ENCODE measurements at regions not wholly inside any gene's neighbourhood (a gene's known extent, or its start where the extent isn't known, plus 50 kb on each side); places are given as distances from the start of the nearest gene placed in this dataset.

DNA sequence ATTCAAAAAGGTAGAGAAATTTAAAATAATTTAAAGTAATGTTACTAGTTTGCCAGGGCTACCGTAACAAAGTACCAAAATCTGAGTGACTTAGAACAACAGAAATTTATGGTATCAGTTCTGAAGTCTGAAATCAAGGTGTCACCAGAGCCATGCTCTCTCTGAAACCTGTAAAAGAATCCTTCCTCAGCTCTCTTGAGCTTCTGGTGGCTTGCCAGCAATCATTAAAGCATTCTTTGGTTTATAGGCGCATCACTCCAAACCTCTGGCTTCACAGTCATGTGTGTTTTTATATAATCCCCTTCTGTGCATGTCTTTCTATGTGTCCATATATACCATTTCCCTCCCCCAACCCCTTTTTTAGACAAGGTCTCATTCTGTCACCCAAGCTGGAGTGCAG lies 220.3 kb downstream of the COX7C start:
- TF ChIP-seq, protein P1, sequence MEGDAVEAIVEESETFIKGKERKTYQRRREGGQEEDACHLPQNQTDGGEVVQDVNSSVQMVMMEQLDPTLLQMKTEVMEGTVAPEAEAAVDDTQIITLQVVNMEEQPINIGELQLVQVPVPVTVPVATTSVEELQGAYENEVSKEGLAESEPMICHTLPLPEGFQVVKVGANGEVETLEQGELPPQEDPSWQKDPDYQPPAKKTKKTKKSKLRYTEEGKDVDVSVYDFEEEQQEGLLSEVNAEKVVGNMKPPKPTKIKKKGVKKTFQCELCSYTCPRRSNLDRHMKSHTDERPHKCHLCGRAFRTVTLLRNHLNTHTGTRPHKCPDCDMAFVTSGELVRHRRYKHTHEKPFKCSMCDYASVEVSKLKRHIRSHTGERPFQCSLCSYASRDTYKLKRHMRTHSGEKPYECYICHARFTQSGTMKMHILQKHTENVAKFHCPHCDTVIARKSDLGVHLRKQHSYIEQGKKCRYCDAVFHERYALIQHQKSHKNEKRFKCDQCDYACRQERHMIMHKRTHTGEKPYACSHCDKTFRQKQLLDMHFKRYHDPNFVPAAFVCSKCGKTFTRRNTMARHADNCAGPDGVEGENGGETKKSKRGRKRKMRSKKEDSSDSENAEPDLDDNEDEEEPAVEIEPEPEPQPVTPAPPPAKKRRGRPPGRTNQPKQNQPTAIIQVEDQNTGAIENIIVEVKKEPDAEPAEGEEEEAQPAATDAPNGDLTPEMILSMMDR (IDR thresholded peaks at IDR 0.05; ENCODE audit: insufficient read depth, low read length, poor library complexity, severe bottlenecking) = no peak
- TF ChIP-seq EZH2phosphoT487 (conservative IDR thresholded peaks at IDR 0.05; ENCODE audit: low read length) = no peak
